ENCODE measurements at regions not wholly inside any gene's neighbourhood (a gene's known extent, or its start where the extent isn't known, plus 50 kb on each side); places are given as distances from the start of the nearest gene placed in this dataset.

DNA sequence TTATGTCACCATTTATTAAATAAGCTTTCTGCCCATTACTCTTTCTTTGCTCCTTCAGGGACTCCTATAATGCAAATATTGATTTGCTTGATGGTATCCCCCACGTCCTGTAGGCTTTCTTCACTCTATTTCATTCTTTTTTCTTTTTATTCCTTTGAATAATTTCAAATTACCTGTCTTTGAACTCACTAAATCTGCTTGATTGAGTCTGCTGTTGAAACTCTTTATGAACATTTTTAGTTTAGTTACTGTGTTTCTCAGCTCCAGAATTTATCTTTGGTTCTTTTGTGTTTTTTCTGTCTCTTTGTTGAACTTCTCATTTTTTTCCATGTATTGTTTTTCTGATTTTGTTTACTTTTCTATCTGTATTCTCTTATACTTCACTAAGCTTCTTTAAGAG lies 254.4 kb upstream of the CCL2 start:
- WGBS, 3 donors = 18 to 32% (median 20%) methylated on average over 1 of the region's 1 CpG
- Histone ChIP-seq H3K9me3 (no peaks in the 10 kb centered on the region), H3K4me3 (no peak overlapping the region), H3K36me3 (no peaks in the 10 kb centered on the region), H3K27ac (no peak overlapping the region), H3K27me3 (no peaks in the 10 kb centered on the region), H3K4me1 (ENCODE audit: insufficient read depth) (no peaks in the 10 kb centered on the region)
- DNase-seq = no peak
- TF ChIP-seq, protein P1, sequence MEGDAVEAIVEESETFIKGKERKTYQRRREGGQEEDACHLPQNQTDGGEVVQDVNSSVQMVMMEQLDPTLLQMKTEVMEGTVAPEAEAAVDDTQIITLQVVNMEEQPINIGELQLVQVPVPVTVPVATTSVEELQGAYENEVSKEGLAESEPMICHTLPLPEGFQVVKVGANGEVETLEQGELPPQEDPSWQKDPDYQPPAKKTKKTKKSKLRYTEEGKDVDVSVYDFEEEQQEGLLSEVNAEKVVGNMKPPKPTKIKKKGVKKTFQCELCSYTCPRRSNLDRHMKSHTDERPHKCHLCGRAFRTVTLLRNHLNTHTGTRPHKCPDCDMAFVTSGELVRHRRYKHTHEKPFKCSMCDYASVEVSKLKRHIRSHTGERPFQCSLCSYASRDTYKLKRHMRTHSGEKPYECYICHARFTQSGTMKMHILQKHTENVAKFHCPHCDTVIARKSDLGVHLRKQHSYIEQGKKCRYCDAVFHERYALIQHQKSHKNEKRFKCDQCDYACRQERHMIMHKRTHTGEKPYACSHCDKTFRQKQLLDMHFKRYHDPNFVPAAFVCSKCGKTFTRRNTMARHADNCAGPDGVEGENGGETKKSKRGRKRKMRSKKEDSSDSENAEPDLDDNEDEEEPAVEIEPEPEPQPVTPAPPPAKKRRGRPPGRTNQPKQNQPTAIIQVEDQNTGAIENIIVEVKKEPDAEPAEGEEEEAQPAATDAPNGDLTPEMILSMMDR (IDR thresholded peaks at IDR 0.05) = no peak
- TF ChIP-seq POLR2A (IDR thresholded peaks at IDR 0.05) = no peak
- TF ChIP-seq EP300 (IDR thresholded peaks at IDR 0.05) = no peak
- intact Hi-C loops (cut with DNase I) = no loop called here

DNA sequence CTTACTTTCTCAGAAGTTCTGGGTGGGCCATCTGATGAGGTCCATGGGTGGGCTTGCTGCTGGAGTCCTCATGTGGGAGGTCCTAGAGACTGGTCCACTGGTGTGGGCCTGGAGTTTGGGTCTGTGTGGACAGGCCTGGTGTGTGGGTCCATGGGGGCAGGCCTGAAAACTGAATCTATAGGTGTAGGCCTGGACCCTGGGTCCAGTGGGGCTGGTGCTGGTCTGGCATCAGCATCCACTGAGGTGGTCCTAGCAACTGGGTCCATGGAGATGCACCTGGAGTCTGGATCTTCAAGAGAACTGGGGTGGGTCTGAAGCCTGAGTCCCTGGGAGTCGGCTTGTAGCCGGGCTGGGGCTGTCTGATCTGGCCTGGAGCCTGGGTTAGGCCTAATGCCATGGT lies 253.8 kb upstream of the CCL2 start:
- H3K4me1 ChIP-seq (ENCODE audit: insufficient read depth) = no peaks in the 10 kb centered on the region
- WGBS, 3 donors = 71 to 82% (median 75%) methylated on average over 2 of the region's 2 CpGs
- TF ChIP-seq EP300 (IDR thresholded peaks at IDR 0.05) (no peak), POLR2A (IDR thresholded peaks at IDR 0.05) (no peak)
- TF ChIP-seq, protein P1 (IDR thresholded peaks at IDR 0.05) = no peak
- no peaks in the 10 kb centered on the region for H3K27me3 ChIP-seq
- H3K36me3 ChIP-seq = no peaks in the 10 kb centered on the region
- H3K4me3 ChIP-seq = no peak overlapping the region
- H3K27ac ChIP-seq = no peak overlapping the region
- DNase-seq = no peak
- no peaks in the 10 kb centered on the region for H3K9me3 ChIP-seq
- intact Hi-C loops (cut with DNase I) = no loop called here

DNA sequence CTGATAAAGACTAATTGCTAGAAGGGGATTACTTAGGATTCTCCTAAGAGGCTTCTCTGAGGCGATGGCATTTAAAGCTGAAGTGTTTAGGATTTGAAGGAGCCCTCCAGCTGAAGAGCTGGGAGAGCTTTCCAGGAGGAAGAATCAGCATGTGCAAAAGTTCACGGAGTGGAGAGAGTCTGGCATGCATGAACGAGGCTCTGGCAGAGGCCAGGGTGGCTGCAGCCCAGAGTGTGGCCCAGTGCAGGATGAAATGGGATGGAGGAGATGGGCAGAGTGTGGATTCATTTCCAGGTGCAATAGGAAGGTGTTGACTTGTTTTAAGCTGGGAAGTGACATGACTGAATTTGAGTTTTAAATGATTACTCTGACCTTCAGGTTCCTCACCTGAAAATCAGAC lies 249.0 kb upstream of the CCL2 start:
- TF ChIP-seq, protein P1 (IDR thresholded peaks at IDR 0.05) = no peak
- TF ChIP-seq EP300 (IDR thresholded peaks at IDR 0.05) = no peak
- no peak for TF ChIP-seq POLR2A (IDR thresholded peaks at IDR 0.05)
- intact Hi-C loops (cut with DNase I) = no loop called here
- no peaks in the 10 kb centered on the region for H3K9me3 ChIP-seq
- H3K4me1 ChIP-seq (ENCODE audit: insufficient read depth) = no peaks in the 10 kb centered on the region
- no peak for DNase-seq
- no peak overlapping the region for H3K4me3 ChIP-seq
- WGBS, 3 donors = 57 to 61% (median 60%) methylated on average over 3 of the region's 3 CpGs
- no peak overlapping the region for H3K27ac ChIP-seq
- H3K27me3 ChIP-seq = no peaks in the 10 kb centered on the region
- H3K36me3 ChIP-seq = no peaks in the 10 kb centered on the region

DNA sequence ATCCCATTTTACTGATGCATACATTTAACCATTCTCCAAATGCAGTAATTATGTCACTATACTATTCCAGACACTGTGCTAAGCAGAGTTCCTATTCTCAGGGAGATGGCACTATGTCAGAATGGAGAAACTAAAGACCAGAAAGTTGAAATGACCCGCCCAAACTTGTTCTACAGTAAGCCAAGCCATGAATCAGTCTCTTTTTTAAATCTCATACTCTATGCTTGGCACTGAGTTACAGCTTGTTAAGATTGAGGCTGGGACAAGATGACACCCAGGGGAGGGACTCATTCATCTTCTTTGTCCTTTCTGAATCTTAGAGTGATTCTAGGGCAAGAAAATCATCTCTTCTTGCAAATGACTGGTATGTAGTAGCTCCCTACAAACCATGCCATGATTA lies 247.0 kb upstream of the CCL2 start:
- Histone ChIP-seq H3K9me3 (no peaks in the 10 kb centered on the region), H3K36me3 (no peaks in the 10 kb centered on the region), H3K27ac (no peak overlapping the region), H3K4me3 (no peak overlapping the region), H3K4me1 (ENCODE audit: insufficient read depth) (no peaks in the 10 kb centered on the region), H3K27me3 (no peaks in the 10 kb centered on the region)
- intact Hi-C loops (cut with DNase I) = no loop called here
- WGBS, 3 donors = 54 to 70% (median 63%) methylated on average over 1 of the region's 1 CpG
- DNase-seq = no peak
- TF ChIP-seq, protein P1 (IDR thresholded peaks at IDR 0.05) = no peak
- TF ChIP-seq POLR2A (IDR thresholded peaks at IDR 0.05) (no peak), EP300 (IDR thresholded peaks at IDR 0.05) (no peak)

DNA sequence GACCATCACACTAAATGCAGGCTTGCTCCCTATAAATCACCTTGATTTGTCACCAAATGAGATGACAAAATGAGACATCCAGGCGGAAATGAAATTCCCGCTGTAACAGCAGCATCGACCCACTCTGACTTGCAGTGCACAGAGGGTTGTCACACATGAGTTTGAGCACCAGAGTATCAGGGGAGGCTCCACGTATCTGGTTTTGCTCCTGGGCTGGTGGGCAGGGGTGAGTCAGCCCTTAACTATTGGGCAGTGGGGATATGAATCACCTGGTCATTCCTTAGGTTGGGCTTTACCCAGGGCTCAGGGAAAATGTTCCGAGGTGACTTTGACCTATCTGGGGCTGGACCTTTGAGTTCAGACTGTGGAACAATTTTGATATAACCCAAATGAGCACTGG lies 245.2 kb upstream of the CCL2 start:
- Histone ChIP-seq H3K27me3 (no peaks in the 10 kb centered on the region), H3K4me1 (ENCODE audit: insufficient read depth) (no peaks in the 10 kb centered on the region), H3K27ac (no peak overlapping the region), H3K36me3 (no peaks in the 10 kb centered on the region), H3K4me3 (no peak overlapping the region), H3K9me3 (no peaks in the 10 kb centered on the region)
- TF ChIP-seq EP300 (IDR thresholded peaks at IDR 0.05) (no peak), POLR2A (IDR thresholded peaks at IDR 0.05) (no peak)
- TF ChIP-seq, protein P1 (IDR thresholded peaks at IDR 0.05) = no peak
- 70 to 72% (median 71%) methylated on average over 5 of the region's 5 CpGs for WGBS, 3 donors
- intact Hi-C loops (cut with DNase I) = no loop called here
- no peak for DNase-seq
